B cell (primary cell): ENCODE measurements at regions not wholly inside any gene's neighbourhood (a gene's known extent, or its start where the extent isn't known, plus 50 kb on each side); places are given as distances from the start of the nearest gene placed in this dataset.

Experiments
- ATAC-seq: fragments of 200-7000 bp; cut with Tn5 transposase; one replicate; pipeline ENCODE4 v1.10.0; 2021; ENCODE audit warnings: low read depth, mild to moderate bottlenecking, moderate number of reproducible peaks, moderate library complexity
- CTCF ChIA-PET: fragments of 350-600 bp; sonication (Branson Sonifier 250); formaldehyde crosslinking; loops from one replicate; lab custom pipeline; 2021; ENCODE audit warnings: antibody characterized with exemption, inconsistent platforms; lab: Charles Lee
- POLR2A ChIA-PET: fragments of 350-600 bp; sonication (Branson Sonifier 250); formaldehyde crosslinking; loops from one replicate; lab custom pipeline; 2021; ENCODE audit warnings: antibody characterized with exemption; lab: Charles Lee
- DNase-seq: peaks from one replicate; pipeline ENCODE4 v3.0.0; 2013
- H2AFZ ChIP-seq: 2 replicates; pipeline ENCODE4 v1.6.1; 2012; ENCODE audit warnings: mild to moderate bottlenecking, low read depth, low read length; ENCODE audit not compliant: insufficient read depth, poor library complexity, severe bottlenecking
- H3K27ac ChIP-seq, 2 donors: 1 replicate in 1 of 2; 2 replicates in 1 of 2; pipeline ENCODE4 v1.5.1; 2012 to 2013; ENCODE audit warnings: low read length in 2 of 2, mild to moderate bottlenecking in 2 of 2, moderate library complexity in 1 of 2
- H3K27me3 ChIP-seq, 4 experiments: fragments of 200-600 bp in 1 of 4; sonication (generic) in 1 of 4; replicated peaks in 1 of 4; 1 replicate in 2 of 4; 2 replicates in 2 of 4; pipeline versions ENCODE4 v1.6.1 to v1.7.0; 2013 to 2016; ENCODE audit warnings: low read length in 3 of 4, mild to moderate bottlenecking in 2 of 4, mixed read lengths in 1 of 4, moderate library complexity in 1 of 4; ENCODE audit not compliant: insufficient read depth in 4 of 4, control insufficient read depth in 3 of 4; ENCODE audit errors: control extremely low read depth in 1 of 4
- H3K36me3 ChIP-seq, 2 experiments: replicated peaks in 1 of 2; 1 replicate in 1 of 2; 2 replicates in 1 of 2; pipeline versions ENCODE4 v1.6.1 to v1.7.1; 2013; ENCODE audit warnings: low read length in 1 of 2; ENCODE audit not compliant: insufficient read depth in 2 of 2, control insufficient read depth in 1 of 2; ENCODE audit errors: control extremely low read depth in 1 of 2, extremely low read depth in 1 of 2
- H3K4me1 ChIP-seq, 2 donors: fragments of 200-600 bp in 1 of 2; sonication (generic) in 1 of 2; 1 replicate in 1 of 2; 2 replicates in 1 of 2; pipeline versions ENCODE4 v1.5.1 to v1.6.1; 2013 to 2017; ENCODE audit warnings: low read length in 2 of 2; ENCODE audit not compliant: control insufficient read depth in 2 of 2, insufficient read depth in 2 of 2
- H3K4me2 ChIP-seq: replicated peaks from 2 replicates; pipeline ENCODE3; 2012; ENCODE audit warnings: mild to moderate bottlenecking, low read depth, low read length; ENCODE audit not compliant: poor library complexity, severe bottlenecking
- H3K4me3 ChIP-seq, 5 experiments: fragments of 200-600 bp in 1 of 5; sonication (generic) in 1 of 5; 1 replicate in 3 of 5; 2 replicates in 2 of 5; pipeline versions ENCODE4 v1.5.1 to v1.7.0; 2011 to 2016; ENCODE audit warnings: low read length in 4 of 5, mild to moderate bottlenecking in 4 of 5, low read depth in 2 of 5, control low read depth in 1 of 5, moderate library complexity in 1 of 5; ENCODE audit not compliant: insufficient read depth in 1 of 5; ENCODE audit errors: control extremely low read depth in 1 of 5, extremely low read depth in 1 of 5
- H3K79me2 ChIP-seq: fragments of 200-600 bp; sonication (generic); one replicate; pipeline ENCODE4 v1.6.0; 2016; ENCODE audit warnings: low read length; ENCODE audit not compliant: control insufficient read depth, insufficient read depth
- H3K9ac ChIP-seq: fragments of 200-600 bp; sonication (generic); 2 replicates; pipeline ENCODE4 v1.6.1; 2017; ENCODE audit warnings: mild to moderate bottlenecking, low read length, moderate library complexity
- H3K9me3 ChIP-seq, 3 donors: one replicate each; pipeline versions ENCODE4 v1.6.1 to v1.7.1; 2013; ENCODE audit warnings: low read length in 2 of 3; ENCODE audit not compliant: control insufficient read depth in 2 of 3, insufficient read depth in 1 of 3; ENCODE audit errors: control extremely low read depth in 1 of 3
- H4K20me1 ChIP-seq: 2 replicates; pipeline ENCODE4 v1.6.0; 2012; ENCODE audit warnings: mild to moderate bottlenecking, low read length; ENCODE audit not compliant: insufficient read depth, control insufficient read depth, poor library complexity, severe bottlenecking
- H3K27ac Mint-ChIP-seq: one replicate; pipeline ENCODE4 v1.8.0; 2021; ENCODE audit warnings: mixed read lengths
- H3K27me3 Mint-ChIP-seq: one replicate; pipeline ENCODE4 v1.8.0; 2021; ENCODE audit warnings: mixed read lengths
- H3K4me1 Mint-ChIP-seq: one replicate; pipeline ENCODE4 v1.8.0; 2021; ENCODE audit warnings: mixed read lengths
- H3K4me3 Mint-ChIP-seq: one replicate; pipeline ENCODE4 v1.8.0; 2021; ENCODE audit warnings: mixed read lengths
- H3K9me3 Mint-ChIP-seq: one replicate; pipeline ENCODE4 v1.8.0; 2022; ENCODE audit warnings: mixed read lengths; ENCODE audit not compliant: insufficient read depth
- EZH2 ChIP-seq: IDR thresholded peaks from 2 replicates; pipeline ENCODE4 v1.6.1; 2012; ENCODE audit warnings: borderline replicate concordance, low read depth, mild to moderate bottlenecking, moderate library complexity, low read length; ENCODE audit not compliant: insufficient read depth, poor library complexity, severe bottlenecking
- WGBS: methylation state at CpG from one replicate; pipeline ENCODE4 v1.1.5; 2013; ENCODE audit warnings: missing lambda C conversion rate; ENCODE audit not compliant: insufficient coverage; 5-methylcytosine and 5-hydroxymethylcytosine counted together
- intact Hi-C: fragments of 100-400 bp; cut with micrococcal nuclease; formaldehyde crosslinking; loops from one replicate; pipeline ENCODE4 v1.10.0; 2022
- TF ChIP-seq, protein P1 (sequence below): fragments of 200-600 bp; IDR thresholded peaks from one replicate; pipeline ENCODE4 v1.8.0; 2022; ENCODE audit warnings: antibody characterized with exemption, mild to moderate bottlenecking

DNA sequence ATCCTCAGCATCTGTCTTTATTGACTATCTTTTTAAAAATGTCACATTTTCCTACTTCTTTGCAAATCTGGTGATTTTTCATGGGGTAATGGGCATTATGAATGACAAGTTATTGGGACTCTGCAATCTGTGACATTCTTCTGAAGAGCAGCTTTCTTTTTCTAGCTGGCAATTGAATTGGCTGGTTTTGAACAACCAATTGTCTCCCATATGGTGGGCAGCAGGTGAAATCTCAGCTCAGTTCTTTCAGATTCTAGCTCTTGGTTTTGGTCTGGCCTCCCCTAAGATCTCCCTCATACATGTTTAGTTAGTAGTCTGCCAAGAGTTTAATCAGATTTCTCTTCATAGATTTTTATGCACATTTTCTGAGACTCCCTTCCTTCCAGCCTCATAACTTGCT lies 107.9 kb upstream of the EPB41L3 start:
- no peak for TF ChIP-seq EZH2
- TF ChIP-seq, protein P1, sequence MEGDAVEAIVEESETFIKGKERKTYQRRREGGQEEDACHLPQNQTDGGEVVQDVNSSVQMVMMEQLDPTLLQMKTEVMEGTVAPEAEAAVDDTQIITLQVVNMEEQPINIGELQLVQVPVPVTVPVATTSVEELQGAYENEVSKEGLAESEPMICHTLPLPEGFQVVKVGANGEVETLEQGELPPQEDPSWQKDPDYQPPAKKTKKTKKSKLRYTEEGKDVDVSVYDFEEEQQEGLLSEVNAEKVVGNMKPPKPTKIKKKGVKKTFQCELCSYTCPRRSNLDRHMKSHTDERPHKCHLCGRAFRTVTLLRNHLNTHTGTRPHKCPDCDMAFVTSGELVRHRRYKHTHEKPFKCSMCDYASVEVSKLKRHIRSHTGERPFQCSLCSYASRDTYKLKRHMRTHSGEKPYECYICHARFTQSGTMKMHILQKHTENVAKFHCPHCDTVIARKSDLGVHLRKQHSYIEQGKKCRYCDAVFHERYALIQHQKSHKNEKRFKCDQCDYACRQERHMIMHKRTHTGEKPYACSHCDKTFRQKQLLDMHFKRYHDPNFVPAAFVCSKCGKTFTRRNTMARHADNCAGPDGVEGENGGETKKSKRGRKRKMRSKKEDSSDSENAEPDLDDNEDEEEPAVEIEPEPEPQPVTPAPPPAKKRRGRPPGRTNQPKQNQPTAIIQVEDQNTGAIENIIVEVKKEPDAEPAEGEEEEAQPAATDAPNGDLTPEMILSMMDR: no peak
- Histone ChIP-seq H3K4me3 (no peak overlapping the region), H3K79me2 (no peaks in the 10 kb centered on the region), H3K4me1 (no peaks in the 10 kb centered on the region), H3K9ac (no peak overlapping the region), H3K9me3 (no peaks in the 10 kb centered on the region), H2AFZ (no peak overlapping the region), H4K20me1 (no peaks in the 10 kb centered on the region), H3K27me3 (no peaks in the 10 kb centered on the region), H3K27ac (no peak overlapping the region), H3K36me3 (no peaks in the 10 kb centered on the region), H3K4me2 (no peak overlapping the region)
- no peaks in the 10 kb centered on the region for H3K4me1 Mint-ChIP-seq
- DNase-seq: no peak
- intact Hi-C loops: no loop called here
- H3K27me3 Mint-ChIP-seq: no peaks in the 10 kb centered on the region
- no peak overlapping the region for H3K27ac Mint-ChIP-seq
- H3K4me3 Mint-ChIP-seq: no peak overlapping the region
- H3K9me3 Mint-ChIP-seq: peaks cover 2% of the 10 kb centered on the region
- POLR2A ChIA-PET: no interaction called here
- CTCF ChIA-PET: interaction anchor here (0.6 kb wide), 1 partner anchor 41 kb away, joined by 3 read pairs; no protein-coding TSS in a partner anchor
- ATAC-seq: no peak

DNA sequence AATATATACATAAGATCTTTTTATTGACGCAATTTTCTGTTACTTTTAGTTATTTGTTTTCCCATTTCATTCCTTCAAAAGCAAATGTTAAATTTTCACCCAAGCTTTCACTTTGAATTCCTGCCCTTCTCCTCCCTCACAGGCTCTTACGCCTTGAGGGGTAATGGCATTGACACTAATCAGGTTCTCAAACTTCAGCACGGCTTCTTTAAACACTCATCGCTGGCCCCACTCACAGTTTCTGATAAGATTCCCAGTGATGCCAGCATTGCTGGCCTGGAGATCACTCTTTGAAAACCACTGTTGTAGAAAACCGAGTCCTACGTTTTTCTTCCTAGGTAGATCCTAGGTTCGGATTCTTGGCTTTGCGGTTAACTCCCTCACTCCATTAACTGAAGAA lies 105.6 kb upstream of the EPB41L3 start:
- Histone ChIP-seq H3K4me3 (no peak overlapping the region), H3K79me2 (no peaks in the 10 kb centered on the region), H2AFZ (no peak overlapping the region), H3K9me3 (no peaks in the 10 kb centered on the region), H3K27me3 (no peaks in the 10 kb centered on the region), H4K20me1 (no peaks in the 10 kb centered on the region), H3K4me2 (no peak overlapping the region), H3K9ac (no peak overlapping the region), H3K36me3 (no peaks in the 10 kb centered on the region), H3K27ac (no peak overlapping the region), H3K4me1 (no peaks in the 10 kb centered on the region)
- TF ChIP-seq, protein P1: no peak
- no peak for TF ChIP-seq EZH2
- CTCF ChIA-PET: no interaction called here
- intact Hi-C loops: no loop called here
- ATAC-seq (no peak), DNase-seq (no peak)
- no peaks in the 10 kb centered on the region for H3K4me1 Mint-ChIP-seq
- no peaks in the 10 kb centered on the region for H3K9me3 Mint-ChIP-seq
- 100% methylated on average over 5 of the region's 8 CpGs for WGBS
- H3K27me3 Mint-ChIP-seq: peaks cover 9% of the 10 kb centered on the region
- POLR2A ChIA-PET: no interaction called here
- H3K4me3 Mint-ChIP-seq: no peak overlapping the region
- H3K27ac Mint-ChIP-seq: no peak overlapping the region
